BJ (cell line): ENCODE measurements at regions not wholly inside any gene's neighbourhood (a gene's known extent, or its start where the extent isn't known, plus 50 kb on each side); places are given as distances from the start of the nearest gene placed in this dataset.

Experiments
- CTCF ChIA-PET: fragments of 350-600 bp; formaldehyde crosslinking; extraction: SDS; loops from one replicate; lab custom pipeline; 2021; ENCODE audit warnings: antibody characterized with exemption, inconsistent platforms; lab: Yijun Ruan, JAX
- POLR2A ChIA-PET: fragments of 300-600 bp; sonication (Branson Sonifier 250); formaldehyde crosslinking; extraction: SDS; loops from one replicate; lab custom pipeline; 2021; ENCODE audit warnings: antibody characterized with exemption; lab: Charles Lee
- DNase-seq: peaks from one replicate; pipeline ENCODE4 v3.0.0-alpha.2; 2011; ENCODE audit warnings: low read depth
- H3K27me3 ChIP-seq: 2 replicates; pipeline ENCODE4 v1.6.0; 2011; ENCODE audit warnings: low read length; ENCODE audit not compliant: control insufficient read depth, insufficient read depth
- H3K36me3 ChIP-seq: 2 replicates; pipeline ENCODE4 v1.5.1; 2011; ENCODE audit warnings: low read length; ENCODE audit not compliant: control insufficient read depth, insufficient read depth
- H3K4me3 ChIP-seq: 2 replicates; pipeline ENCODE4 v1.5.1; 2011; ENCODE audit warnings: low read depth, mild to moderate bottlenecking, control low read depth, low read length
- CTCF ChIP-seq: IDR thresholded peaks from 2 replicates; pipeline ENCODE4 v1.5.1; 2011; ENCODE audit warnings: low read depth, mild to moderate bottlenecking, control low read depth, inconsistent platforms, low read length, moderate library complexity; ENCODE audit not compliant: insufficient read depth

GRCh38 chr3:46138581-46138980 is 69.5 kb downstream of the CCR1 start:
- no peak for TF ChIP-seq CTCF
- H3K27me3 ChIP-seq: peaks cover 2% of the 10 kb centered on the region; the same call in 1 of the 2 replicates
- DNase-seq: no peak
- ChIA-PET POLR2A (no interaction called here), CTCF (no interaction called here)
- no peaks in the 10 kb centered on the region for H3K36me3 ChIP-seq
- no peak overlapping the region for H3K4me3 ChIP-seq

GRCh38 chr3:46135475-46135874 is 72.6 kb downstream of the CCR1 start:
- Histone ChIP-seq H3K4me3 (no peak overlapping the region), H3K36me3 (no peaks in the 10 kb centered on the region), H3K27me3 (peaks cover 2% of the 10 kb centered on the region; the same call in 1 of the 2 replicates)
- no peak for TF ChIP-seq CTCF
- POLR2A ChIA-PET: no interaction called here
- CTCF ChIA-PET: no interaction called here
- no peak for DNase-seq

- no peak for TF ChIP-seq CTCF
- H3K36me3 ChIP-seq: no peaks in the 10 kb centered on the region
- no peak for DNase-seq
- POLR2A ChIA-PET: no interaction called here
- CTCF ChIA-PET: no interaction called here
- peaks cover 2% of the 10 kb centered on the region; the same call in 1 of the 2 replicates for H3K27me3 ChIP-seq
- no peak overlapping the region for H3K4me3 ChIP-seq
These were observed 74.8 kb downstream of the CCR1 start for GRCh38 chr3:46133285-46133684.

GRCh38 chr3:46132565-46132964 is 75.5 kb downstream of the CCR1 start:
- ChIA-PET CTCF (no interaction called here), POLR2A (no interaction called here)
- no peaks in the 10 kb centered on the region for H3K36me3 ChIP-seq
- no peak for DNase-seq
- no peak for TF ChIP-seq CTCF
- no peak overlapping the region for H3K4me3 ChIP-seq
- peaks cover 2% of the 10 kb centered on the region; the same call in 1 of the 2 replicates for H3K27me3 ChIP-seq

- POLR2A ChIA-PET: no interaction called here
- TF ChIP-seq CTCF: no peak
- no peaks in the 10 kb centered on the region for H3K36me3 ChIP-seq
- H3K27me3 ChIP-seq: peaks cover 2% of the 10 kb centered on the region; the same call in 1 of the 2 replicates
- H3K4me3 ChIP-seq: no peak overlapping the region
- DNase-seq: no peak
- CTCF ChIA-PET: no interaction called here
These were observed 76.1 kb downstream of the CCR1 start for GRCh38 chr3:46131884-46132450.
